ENCODE measurements at regions not wholly inside any gene's neighbourhood (a gene's known extent, or its start where the extent isn't known, plus 50 kb on each side); places are given as distances from the start of the nearest gene placed in this dataset.

GRCh38 chr7:79691074-79691473 is 237.6 kb upstream of the MAGI2 start:
- H3K4me3 ChIP-seq (ENCODE audit: control insufficient read depth, low read depth, low read length), result no peak overlapping the region
- TF ChIP-seq CTCF (IDR thresholded peaks at IDR 0.05; ENCODE audit: control insufficient read depth, insufficient read depth, low read depth, low read length, missing control alignments), result no peak
- DNase-seq (ENCODE audit: low read depth), result no peak

- H3K4me3 ChIP-seq (ENCODE audit: control insufficient read depth, low read depth, low read length), result no peak overlapping the region
- no peak for TF ChIP-seq CTCF (IDR thresholded peaks at IDR 0.05; ENCODE audit: control insufficient read depth, insufficient read depth, low read depth, low read length, missing control alignments)
- no peak for DNase-seq (ENCODE audit: low read depth)
Observed at GRCh38 chr7:79684384-79684783, 230.9 kb upstream of the MAGI2 start.

- H3K4me3 ChIP-seq (ENCODE audit: control insufficient read depth, low read depth, low read length), result no peak overlapping the region
- no peak for TF ChIP-seq CTCF (IDR thresholded peaks at IDR 0.05; ENCODE audit: control insufficient read depth, insufficient read depth, low read depth, low read length, missing control alignments)
- no peak for DNase-seq (ENCODE audit: low read depth)
Observed at GRCh38 chr7:79683916-79684315, 230.4 kb upstream of the MAGI2 start.

- H3K4me3 ChIP-seq (ENCODE audit: control insufficient read depth, low read depth, low read length), result no peak overlapping the region
- no peak for TF ChIP-seq CTCF (IDR thresholded peaks at IDR 0.05; ENCODE audit: control insufficient read depth, insufficient read depth, low read depth, low read length, missing control alignments)
- DNase-seq (ENCODE audit: low read depth), result no peak
Observed at GRCh38 chr7:79683185-79683890, 229.9 kb upstream of the MAGI2 start.

DNA sequence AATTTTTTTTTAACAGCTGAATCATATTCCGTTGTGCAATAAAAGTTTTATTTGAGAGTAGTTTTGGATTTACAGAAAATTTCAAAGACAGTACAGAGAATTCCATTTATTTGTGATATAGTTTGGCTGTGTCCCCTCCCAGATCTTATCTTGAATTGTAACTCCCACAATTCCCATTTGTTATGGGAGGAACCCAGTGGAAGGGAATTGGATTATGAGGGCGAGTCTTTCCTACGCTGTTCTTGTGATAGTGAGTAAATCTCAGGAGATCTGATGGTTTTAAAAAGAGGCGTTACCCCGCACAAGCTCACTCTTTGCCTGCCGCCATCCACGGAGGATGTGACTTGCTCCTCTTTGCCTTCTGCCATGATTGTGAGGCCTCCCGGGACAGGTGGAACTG is 228.0 kb upstream of the MAGI2 start:
- no peak overlapping the region for H3K4me3 ChIP-seq (ENCODE audit: control insufficient read depth, low read depth, low read length)
- DNase-seq (ENCODE audit: low read depth), result no peak
- TF ChIP-seq CTCF (IDR thresholded peaks at IDR 0.05; ENCODE audit: control insufficient read depth, insufficient read depth, low read depth, low read length, missing control alignments), result no peak

- no peak for DNase-seq (ENCODE audit: low read depth)
- H3K4me3 ChIP-seq (ENCODE audit: control insufficient read depth, low read depth, low read length), result no peak overlapping the region
- no peak for TF ChIP-seq CTCF (IDR thresholded peaks at IDR 0.05; ENCODE audit: control insufficient read depth, insufficient read depth, low read depth, low read length, missing control alignments)
Observed at GRCh38 chr7:79673969-79674368, 220.5 kb upstream of the MAGI2 start.

All from AG09309 (cell line).